ENCODE measurements at regions not wholly inside any gene's neighbourhood (a gene's known extent, or its start where the extent isn't known, plus 50 kb on each side); places are given as distances from the start of the nearest gene placed in this dataset.
A peak's percentile ranks its signal among the peaks of the same experiment; 100 is the strongest.

- no peak for DNase-seq (ENCODE audit: low spot score)
These were observed 126.5 kb upstream of the RUNX3 start for GRCh38 chr1:25056536-25056935.

- DNase-seq (ENCODE audit: low spot score), result no peak
These were observed 125.9 kb upstream of the RUNX3 start for GRCh38 chr1:25055961-25056360.

GRCh38 chr1:25055324-25055780 lies 125.3 kb upstream of the RUNX3 start:
- DNase-seq (ENCODE audit: low spot score), result no peak

GRCh38 chr1:25054526-25055323 lies 124.6 kb upstream of the RUNX3 start:
- DNase-seq (ENCODE audit: low spot score), result no peak

GRCh38 chr1:25053576-25054250 lies 123.6 kb upstream of the RUNX3 start:
- DNase-seq (ENCODE audit: low spot score), result no peak

- no peak for DNase-seq (ENCODE audit: low spot score)
These were observed 121.8 kb upstream of the RUNX3 start for GRCh38 chr1:25051906-25052305.

GRCh38 chr1:25051504-25051903 lies 121.4 kb upstream of the RUNX3 start:
- no peak for DNase-seq (ENCODE audit: low spot score)

- DNase-seq (ENCODE audit: low spot score), result no peak
These were observed 120.1 kb upstream of the RUNX3 start for GRCh38 chr1:25050165-25050564.

- no peak for DNase-seq (ENCODE audit: low spot score)
These were observed 119.1 kb upstream of the RUNX3 start for GRCh38 chr1:25049190-25049589.

- DNase-seq (ENCODE audit: low spot score), result no peak
These were observed 118.7 kb upstream of the RUNX3 start for GRCh38 chr1:25048728-25049127.

GRCh38 chr1:25047506-25048240 lies 117.6 kb upstream of the RUNX3 start:
- no peak for DNase-seq (ENCODE audit: low spot score)

- peak; percentile 26 for DNase-seq (ENCODE audit: low spot score)
These were observed 116.1 kb upstream of the RUNX3 start for GRCh38 chr1:25046194-25046532.

GRCh38 chr1:25045480-25046193 lies 115.6 kb upstream of the RUNX3 start:
- DNase-seq (ENCODE audit: low spot score), result no peak

- no peak for DNase-seq (ENCODE audit: low spot score)
These were observed 113.1 kb upstream of the RUNX3 start for GRCh38 chr1:25043228-25043580.

GRCh38 chr1:25042331-25043227 lies 112.5 kb upstream of the RUNX3 start:
- no peak for DNase-seq (ENCODE audit: low spot score)

- DNase-seq (ENCODE audit: low spot score), result no peak
These were observed 111.8 kb upstream of the RUNX3 start for GRCh38 chr1:25041916-25042315.

GRCh38 chr1:25040122-25040685 lies 110.1 kb upstream of the RUNX3 start:
- DNase-seq (ENCODE audit: low spot score), result no peak

GRCh38 chr1:25039229-25039628 lies 109.2 kb upstream of the RUNX3 start:
- DNase-seq (ENCODE audit: low spot score), result no peak

GRCh38 chr1:25038699-25039098 lies 108.6 kb upstream of the RUNX3 start:
- DNase-seq (ENCODE audit: low spot score), result no peak

GRCh38 chr1:25037174-25038074 lies 107.3 kb upstream of the RUNX3 start:
- DNase-seq (ENCODE audit: low spot score), result peak; percentile 77
